HCT116 (cell line): ENCODE measurements at regions not wholly inside any gene's neighbourhood (a gene's known extent, or its start where the extent isn't known, plus 50 kb on each side); places are given as distances from the start of the nearest gene placed in this dataset.

Source experiments
- EGR1 ChIP-seq: IDR thresholded peaks from 2 replicates; pipeline ENCODE4 v1.6.1; 2012; ENCODE audit warnings: low read depth
- EZH2 ChIP-seq: fragments of 200-600 bp; sonication (generic); IDR thresholded peaks from 2 replicates; pipeline ENCODE4 v1.6.1; 2017; ENCODE audit warnings: antibody characterized with exemption, mixed run types
- POLR2A ChIP-seq: IDR thresholded peaks from 2 replicates; pipeline ENCODE4 v1.7.0; 2011; ENCODE audit warnings: borderline replicate concordance; ENCODE audit not compliant: insufficient read depth, insufficient read length; ENCODE audit errors: extremely low read depth
- POLR2AphosphoS5 ChIP-seq: IDR thresholded peaks from 2 replicates; pipeline ENCODE4 v1.6.1; 2011; ENCODE audit warnings: mild to moderate bottlenecking, low read depth, low read length, moderate library complexity
- RAD21 ChIP-seq: IDR thresholded peaks from 2 replicates; pipeline ENCODE4 v1.6.1; 2012; ENCODE audit warnings: low read depth, mild to moderate bottlenecking
- YY1 ChIP-seq: IDR thresholded peaks from 2 replicates; pipeline ENCODE4 v1.6.1; 2011; ENCODE audit warnings: low read length, low read depth, moderate library complexity, mild to moderate bottlenecking; ENCODE audit not compliant: insufficient replicate concordance; ENCODE audit errors: extremely low read depth
- ZFX ChIP-seq: fragments of 450-650 bp; IDR thresholded peaks from 2 replicates; pipeline ENCODE4 v1.6.1; 2017
- ZNF274 ChIP-seq: fragments of 200-500 bp; sonication (Bioruptor generic); IDR thresholded peaks from 2 replicates; pipeline ENCODE4 v1.6.1; 2014; ENCODE audit warnings: mild to moderate bottlenecking, low read depth, low read length, inconsistent platforms
- TF ChIP-seq, protein P1 (sequence below), 3 experiments: fragments of 200-600 bp in 1 of 3; sonication (generic) in 1 of 3; IDR thresholded peaks in 2 of 3; conservative IDR thresholded peaks in 1 of 3; 2 replicates each; pipeline ENCODE4 v1.5.1; 2012 to 2017; ENCODE audit warnings: low read depth in 2 of 3, low read length in 2 of 3, antibody characterized with exemption in 1 of 3, borderline replicate concordance in 1 of 3, control low read depth in 1 of 3, mild to moderate bottlenecking in 1 of 3, mixed read lengths in 1 of 3, mixed run types in 1 of 3, moderate library complexity in 1 of 3; ENCODE audit not compliant: insufficient read depth in 1 of 3
- TF ChIP-seq, protein P2 (sequence below): IDR thresholded peaks from 2 replicates; pipeline ENCODE4 v1.6.1; 2012

DNA sequence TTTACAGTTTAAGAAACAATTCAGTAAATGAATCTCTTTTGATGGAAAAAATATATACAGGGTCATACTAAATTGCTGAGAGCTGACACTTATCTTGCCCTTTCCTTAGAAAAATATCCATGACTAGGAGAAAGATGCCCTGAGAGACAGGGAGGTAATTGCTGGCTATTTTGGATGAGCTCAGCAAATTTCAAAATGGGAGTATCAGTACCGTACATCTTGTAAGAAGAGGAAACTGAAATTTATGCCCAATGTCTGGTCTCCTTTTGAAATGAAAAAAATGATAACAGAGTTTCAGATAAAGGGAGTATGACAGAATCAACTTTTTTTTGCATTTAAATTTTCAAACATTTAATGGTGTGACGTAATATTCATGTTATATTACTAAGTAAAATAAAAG lies 415.8 kb upstream of the CDH10 start:
- TF ChIP-seq, protein P1, sequence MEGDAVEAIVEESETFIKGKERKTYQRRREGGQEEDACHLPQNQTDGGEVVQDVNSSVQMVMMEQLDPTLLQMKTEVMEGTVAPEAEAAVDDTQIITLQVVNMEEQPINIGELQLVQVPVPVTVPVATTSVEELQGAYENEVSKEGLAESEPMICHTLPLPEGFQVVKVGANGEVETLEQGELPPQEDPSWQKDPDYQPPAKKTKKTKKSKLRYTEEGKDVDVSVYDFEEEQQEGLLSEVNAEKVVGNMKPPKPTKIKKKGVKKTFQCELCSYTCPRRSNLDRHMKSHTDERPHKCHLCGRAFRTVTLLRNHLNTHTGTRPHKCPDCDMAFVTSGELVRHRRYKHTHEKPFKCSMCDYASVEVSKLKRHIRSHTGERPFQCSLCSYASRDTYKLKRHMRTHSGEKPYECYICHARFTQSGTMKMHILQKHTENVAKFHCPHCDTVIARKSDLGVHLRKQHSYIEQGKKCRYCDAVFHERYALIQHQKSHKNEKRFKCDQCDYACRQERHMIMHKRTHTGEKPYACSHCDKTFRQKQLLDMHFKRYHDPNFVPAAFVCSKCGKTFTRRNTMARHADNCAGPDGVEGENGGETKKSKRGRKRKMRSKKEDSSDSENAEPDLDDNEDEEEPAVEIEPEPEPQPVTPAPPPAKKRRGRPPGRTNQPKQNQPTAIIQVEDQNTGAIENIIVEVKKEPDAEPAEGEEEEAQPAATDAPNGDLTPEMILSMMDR (IDR thresholded peaks at IDR 0.05 in 2 of 3, conservative IDR thresholded peaks at IDR 0.05 in 1 of 3; ENCODE audit: borderline replicate concordance in 1 of 3, insufficient read depth in 1 of 3, low read depth in 2 of 3, low read length in 2 of 3): no peak
- no peak for TF ChIP-seq ZFX
- no peak for TF ChIP-seq YY1
- no peak for TF ChIP-seq EZH2
- TF ChIP-seq POLR2AphosphoS5: no peak
- TF ChIP-seq, protein P2, sequence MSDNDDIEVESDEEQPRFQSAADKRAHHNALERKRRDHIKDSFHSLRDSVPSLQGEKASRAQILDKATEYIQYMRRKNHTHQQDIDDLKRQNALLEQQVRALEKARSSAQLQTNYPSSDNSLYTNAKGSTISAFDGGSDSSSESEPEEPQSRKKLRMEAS: no peak
- TF ChIP-seq ZNF274: no peak
- no peak for TF ChIP-seq RAD21
- no peak for TF ChIP-seq EGR1
- TF ChIP-seq POLR2A: no peak
